EL (cell line): ENCODE measurements at regions not wholly inside any gene's neighbourhood (a gene's known extent, or its start where the extent isn't known, plus 50 kb on each side); places are given as distances from the start of the nearest gene placed in this dataset.

Experiments
- DNase-seq: peaks from one replicate; pipeline ENCODE4 v3.0.0-alpha.2; 2016

DNA sequence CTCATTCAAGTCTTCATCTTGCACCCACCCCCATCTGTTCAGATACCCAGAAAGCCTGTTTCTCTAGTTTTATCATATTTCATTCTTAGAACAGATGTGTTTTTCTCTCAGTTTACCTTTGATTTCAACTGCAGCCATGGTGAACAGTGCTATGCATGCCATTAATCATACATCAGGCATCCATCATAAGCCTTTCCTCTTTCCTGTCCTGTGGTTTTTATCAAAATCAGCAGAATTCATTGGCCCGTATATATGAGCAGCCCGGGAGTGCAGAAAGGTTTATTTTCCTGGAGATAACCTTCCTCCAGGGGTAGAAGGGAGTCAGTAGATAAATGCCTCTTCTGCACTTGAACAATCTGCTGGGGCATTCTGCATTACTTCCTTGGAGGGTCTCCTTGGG is 65.7 kb downstream of the IL21 start:
- DNase-seq, result no peak

DNA sequence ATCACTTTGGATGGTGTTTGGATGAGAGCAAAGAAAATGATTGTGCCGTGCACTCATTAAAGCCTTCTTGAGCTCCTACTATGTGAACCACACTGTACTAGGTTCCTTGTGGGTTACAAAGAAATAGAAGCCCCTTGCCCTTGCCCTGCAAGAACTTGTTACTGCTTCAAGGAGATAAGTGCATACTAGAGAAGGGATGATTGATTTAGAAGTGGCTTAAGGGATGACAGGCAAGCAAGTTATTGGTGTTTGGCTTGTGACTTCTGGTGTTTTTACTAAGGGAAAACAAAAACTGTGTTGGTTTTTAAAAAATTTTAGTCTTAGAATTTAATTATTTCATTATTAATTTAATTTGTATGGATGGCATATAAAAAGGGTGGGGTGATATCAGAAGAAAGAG is 67.4 kb downstream of the IL21 start:
- DNase-seq, result no peak

DNA sequence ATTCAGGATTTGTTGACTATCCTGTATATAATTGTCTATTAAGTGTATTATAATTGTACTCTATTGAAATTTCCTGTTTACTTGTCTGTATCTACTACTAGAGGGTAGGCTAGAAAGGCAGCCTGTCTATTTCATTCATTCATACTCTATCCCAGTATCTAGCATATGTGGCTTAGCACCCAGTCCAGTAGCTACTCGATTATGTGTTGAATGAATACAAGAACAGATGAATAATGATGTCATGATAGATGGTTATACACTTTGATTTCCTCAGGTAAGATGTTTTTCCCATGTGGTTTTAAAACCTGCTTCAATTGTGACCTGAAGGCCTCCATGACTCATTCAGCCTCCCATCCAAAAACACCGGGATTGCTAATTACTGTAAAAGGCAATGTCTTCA is 68.0 kb downstream of the IL21 start:
- no peak for DNase-seq

DNA sequence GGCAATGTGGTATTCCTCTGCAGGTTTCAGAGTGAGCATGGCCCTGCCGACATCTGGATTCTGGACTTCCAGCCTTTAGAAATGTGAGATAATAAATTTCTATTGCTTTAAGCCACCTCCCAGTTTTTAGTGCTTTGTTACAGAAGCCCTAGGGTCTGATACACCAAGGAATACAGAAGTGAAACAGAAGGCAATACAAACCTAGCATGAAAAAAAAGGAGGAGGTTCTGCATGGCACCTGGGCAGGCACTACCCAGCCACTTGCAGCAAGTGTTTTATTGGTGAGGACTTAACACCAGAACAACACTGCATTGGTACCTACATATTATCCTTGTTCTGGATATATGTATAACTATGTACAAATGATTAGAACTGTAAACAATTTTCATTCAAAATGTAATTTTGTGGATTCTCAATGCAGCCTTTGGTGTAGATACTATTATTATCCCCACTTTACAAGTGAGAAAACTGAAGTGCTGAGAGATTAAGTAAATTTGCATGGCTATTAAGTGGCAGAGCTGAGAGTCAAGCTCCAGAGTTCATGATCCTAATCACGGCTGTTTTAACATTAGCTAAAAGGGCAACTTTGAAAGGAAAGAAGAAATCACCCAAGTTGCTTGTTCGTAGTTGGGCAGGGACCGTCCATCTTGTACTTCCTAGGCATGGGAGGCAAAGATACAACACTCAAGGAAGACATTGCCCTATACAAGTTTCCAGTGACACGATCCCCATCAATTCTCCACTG is 71.8 kb downstream of the IL21 start:
- DNase-seq, result no peak

DNA sequence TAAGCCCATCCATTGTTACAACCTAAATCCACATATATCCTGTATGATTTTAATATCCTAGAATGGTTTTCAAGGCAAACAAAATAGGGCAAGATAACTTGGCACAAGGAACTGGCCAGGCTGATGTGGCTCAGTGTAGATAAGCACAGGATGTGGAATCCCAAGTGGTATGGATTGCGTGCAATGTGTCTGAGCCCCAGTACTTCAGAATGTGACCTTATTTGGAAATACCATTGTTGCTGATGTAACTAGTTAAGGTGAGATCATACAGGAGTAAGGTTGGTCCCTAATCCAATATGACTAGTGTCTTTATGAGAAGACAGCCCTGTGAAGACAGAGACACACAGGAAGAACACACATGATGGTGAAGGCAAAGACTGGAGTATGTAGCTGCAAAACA is 72.4 kb downstream of the IL21 start:
- DNase-seq, result no peak

DNA sequence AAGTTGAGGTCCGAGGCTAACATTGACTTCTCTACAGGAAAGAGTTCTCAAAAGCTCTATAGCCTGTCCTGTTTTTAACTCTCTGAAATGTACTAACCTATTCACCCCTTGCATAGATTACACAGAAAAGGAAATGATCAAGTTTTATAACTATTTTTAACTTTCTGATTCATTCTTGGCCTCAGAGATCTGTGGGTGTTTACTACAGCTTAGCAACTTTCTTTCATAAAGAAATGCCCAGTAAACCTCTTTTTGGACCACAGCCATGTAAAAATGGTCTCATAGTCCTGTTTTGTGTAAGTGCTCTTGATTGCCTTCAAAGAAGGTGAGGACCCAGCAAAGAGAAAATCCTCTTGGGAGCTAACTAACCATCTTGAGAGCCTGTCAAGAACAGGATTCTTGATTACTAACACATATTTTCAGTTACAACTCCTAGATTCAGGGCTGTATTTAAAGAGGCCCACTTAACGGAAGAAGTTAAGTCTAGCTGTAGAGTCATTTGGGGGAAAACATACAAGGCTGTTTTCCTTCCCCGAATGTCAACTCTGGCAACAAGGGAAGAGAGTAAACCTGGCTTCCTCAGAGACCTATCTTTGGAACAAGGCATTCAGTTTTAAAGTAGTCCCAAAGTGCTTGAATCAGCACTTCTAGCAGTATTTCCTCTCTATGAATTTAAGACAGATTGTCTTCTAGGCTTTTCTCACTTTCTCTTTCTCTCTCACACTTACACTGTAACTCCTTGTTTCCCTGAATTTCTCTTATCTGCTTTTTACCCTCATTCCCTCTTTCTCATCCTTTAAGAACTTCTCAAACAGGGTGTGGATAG is 78.2 kb downstream of the IL21 start:
- peak; percentile 19 for DNase-seq

DNA sequence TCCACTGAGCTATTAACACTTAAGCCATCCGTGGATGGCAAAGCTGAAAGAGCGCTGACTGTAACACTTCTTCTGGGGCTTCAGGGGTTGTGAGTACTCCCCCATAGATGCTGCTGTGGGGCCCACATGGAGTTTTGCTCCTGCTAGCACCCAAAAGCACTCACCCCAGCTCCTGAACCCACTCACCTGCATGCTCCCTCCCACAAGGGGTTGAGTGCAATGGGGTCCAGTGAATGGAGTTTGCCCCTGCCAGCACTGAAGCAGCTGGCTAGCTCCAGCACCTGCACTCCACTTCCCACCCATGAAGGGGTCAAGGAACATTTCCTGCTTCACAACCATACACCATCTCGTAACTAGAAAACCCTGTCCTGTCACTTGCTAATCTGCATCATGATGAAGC is 78.9 kb downstream of the IL21 start:
- no peak for DNase-seq

DNA sequence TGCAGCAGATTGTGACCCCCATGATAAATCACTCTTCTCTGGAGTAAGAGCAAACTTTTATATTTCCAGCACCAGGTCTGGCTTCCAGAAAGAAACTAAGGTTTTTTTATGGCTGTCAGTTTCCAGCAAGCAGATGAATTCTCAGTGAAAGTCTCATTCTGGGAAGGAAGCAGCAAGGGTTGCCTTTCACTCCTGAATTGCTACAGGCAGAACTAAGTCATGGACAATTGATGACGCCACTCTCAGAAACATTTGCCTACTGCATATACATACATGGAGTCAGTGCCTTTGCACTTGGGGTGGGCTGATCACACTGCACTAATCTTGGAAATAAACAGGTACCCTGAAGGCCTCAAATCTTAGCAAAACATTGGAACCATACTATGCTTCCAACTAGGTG is 80.0 kb downstream of the IL21 start:
- no peak for DNase-seq

DNA sequence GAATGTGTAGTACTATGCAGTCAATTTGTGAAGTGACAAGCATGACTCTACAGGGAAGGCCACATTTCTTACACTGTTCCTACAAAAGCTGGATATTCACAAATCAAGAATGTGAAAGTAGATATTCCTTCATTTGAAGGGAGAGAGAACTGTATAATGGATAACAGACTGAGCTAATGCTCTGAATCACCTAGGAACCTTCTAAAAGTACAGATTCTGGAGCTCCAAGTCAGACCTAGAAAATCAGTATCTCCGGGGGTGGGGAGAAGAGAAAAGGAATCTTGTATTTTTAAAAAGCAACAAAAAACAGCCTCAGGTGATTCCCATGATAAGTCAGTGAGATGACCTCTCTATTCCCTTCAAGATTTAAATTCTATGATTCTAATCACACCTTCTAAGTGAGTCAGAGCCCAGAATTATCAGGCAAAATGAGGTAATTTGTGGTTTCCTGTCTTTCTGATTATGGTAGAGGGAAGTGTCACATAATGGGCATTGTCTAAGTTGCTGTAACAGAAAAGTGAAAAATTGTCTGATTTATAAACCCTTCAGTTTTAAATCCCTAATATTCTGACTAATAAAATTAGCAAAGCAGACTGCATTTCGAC is 80.9 kb downstream of the IL21 start:
- no peak for DNase-seq

DNA sequence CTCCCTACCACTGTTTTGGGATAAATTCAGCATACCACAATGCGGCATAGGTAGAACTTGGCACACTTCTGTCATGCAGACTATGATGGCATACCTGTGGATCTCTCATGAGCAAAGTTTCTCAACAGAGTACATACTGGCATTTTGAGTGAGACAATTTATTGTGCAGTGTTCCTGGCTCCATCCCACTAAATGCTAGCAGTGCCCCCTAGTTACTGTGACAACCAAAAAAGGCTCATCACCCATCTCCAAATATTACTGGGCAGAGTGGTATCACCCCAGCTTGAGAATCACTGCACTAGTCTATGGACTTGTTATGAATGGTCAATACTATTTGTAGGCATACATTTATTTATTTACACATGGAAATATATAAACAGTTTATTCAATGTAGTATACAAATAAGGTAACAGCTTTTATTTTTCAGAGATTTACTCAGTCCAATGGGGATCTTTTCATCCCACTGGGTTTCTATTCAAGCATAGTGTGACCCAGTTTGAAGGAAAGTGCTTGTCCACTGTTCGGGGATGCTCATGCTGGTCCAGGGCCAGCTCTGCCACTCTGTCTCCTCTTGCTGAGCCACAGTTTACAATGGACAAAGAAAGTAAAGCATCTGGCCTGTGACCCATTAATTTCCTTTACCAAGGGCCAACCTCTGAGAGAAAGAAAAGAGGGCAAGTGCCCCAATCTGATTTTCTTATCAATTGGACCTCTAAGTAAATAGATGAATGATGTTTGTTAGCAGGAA is 81.0 kb upstream of the IL2 start:
- no peak for DNase-seq

DNA sequence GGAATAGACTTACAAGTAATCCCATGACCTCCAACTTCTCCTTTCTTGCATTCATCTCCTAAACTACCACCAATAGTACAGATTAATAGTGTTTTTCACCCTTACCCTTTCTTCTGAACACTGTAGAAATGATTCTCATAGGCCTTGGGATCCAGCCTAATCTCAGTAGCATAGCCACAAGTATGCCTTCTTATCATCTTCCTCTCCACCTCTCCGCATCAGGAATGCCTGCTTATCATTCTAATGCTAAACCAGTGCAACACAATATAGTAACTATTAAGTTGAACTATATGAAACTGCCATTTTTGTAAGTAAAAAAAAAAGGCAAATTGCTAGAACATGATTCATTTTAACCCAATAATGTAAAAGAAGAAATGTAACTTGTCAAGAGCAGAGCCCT is 79.5 kb upstream of the IL2 start:
- DNase-seq, result no peak

DNA sequence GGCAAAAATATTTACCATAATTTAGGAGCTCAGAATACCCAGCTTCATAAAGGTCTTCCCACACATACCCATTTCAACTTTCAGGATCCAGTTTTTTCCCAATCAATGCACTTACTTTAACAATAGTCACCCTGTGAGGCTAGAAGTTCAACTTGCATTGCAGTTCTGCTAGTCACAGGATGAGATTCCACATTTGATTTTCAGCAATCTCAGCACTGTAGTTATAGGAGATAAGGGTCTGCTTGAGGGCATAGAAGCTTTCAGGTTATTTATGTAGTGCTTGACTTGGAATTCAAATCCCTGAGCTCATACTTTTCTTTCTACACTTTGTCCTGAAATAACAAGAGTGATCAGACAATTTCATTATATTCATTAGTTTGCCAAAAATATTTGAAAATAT is 78.3 kb upstream of the IL2 start:
- DNase-seq, result no peak

DNA sequence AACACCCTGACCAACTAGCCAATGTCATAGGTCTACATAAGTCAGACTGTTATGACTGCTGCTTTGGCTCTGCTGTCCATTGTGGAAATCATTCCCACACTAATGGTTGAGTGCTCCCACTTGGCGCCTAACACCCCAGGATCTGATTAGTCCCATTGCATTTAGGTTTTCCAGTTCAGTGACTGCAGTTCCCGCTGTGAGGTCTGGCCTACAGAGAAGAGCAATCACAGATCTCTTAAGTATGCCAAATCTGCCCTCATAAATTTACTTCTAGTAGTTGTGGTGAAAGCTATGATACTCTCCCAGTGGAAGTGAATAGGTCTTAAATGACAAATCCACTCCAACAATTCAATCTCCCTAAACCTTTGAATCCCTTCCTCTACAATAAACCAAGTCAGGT is 77.3 kb upstream of the IL2 start:
- no peak for DNase-seq

DNA sequence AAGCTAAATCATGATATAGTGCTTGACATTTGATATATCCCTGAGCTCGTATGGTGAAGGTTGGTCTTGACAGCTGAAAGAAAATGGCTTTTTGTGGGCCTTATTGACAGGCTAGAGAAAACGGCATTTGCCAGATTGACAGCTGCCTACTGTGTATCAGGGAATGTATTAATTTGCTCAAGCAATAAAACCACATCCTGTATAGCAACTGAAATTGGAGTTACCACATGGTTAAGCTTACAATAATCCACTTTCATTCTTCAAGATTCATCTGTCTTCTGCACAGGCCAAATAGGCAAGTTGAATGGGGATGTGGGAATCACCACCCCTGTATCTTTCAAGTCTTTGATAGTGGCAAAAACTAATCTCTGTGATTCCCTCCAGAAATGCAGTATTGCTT is 76.2 kb upstream of the IL2 start:
- no peak for DNase-seq

DNA sequence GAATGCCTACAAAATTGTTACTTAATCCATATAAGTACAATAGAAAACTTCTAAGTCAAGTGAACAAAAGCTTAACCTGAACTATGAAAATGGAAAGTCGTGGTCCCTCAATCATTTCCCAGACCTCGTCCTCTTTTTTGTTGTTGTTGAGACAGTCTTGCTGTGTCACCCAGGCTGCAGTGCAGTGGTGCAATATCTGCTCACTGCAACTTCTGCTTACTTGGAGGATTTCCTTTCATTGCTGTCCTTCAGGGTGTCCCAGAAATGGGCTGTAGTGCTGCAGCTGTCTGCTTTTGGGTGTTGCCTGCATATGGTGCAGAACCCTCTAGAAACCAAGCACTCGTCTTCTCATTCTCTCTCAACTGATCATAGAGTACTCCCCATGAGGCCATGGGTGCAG is 75.0 kb upstream of the IL2 start:
- DNase-seq, result no peak

DNA sequence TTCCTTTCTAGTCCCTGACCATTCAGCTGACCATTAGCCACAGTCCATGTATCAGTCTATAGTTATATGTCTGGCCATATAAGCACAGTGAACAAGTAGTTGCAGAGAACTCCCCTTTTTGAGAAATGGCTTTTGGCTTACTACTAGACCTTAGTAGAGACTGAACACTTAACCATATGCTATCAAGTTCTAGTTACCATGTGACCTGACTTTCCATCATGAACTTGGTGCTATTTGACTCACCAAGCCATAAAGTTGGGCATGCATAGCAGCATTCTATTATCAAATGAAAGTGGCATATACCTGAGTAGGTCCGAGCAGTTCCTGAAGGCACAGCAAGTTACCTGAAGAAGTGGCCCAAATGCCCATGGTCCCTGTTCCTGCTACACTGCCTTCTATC is 74.5 kb upstream of the IL2 start:
- DNase-seq, result no peak

DNA sequence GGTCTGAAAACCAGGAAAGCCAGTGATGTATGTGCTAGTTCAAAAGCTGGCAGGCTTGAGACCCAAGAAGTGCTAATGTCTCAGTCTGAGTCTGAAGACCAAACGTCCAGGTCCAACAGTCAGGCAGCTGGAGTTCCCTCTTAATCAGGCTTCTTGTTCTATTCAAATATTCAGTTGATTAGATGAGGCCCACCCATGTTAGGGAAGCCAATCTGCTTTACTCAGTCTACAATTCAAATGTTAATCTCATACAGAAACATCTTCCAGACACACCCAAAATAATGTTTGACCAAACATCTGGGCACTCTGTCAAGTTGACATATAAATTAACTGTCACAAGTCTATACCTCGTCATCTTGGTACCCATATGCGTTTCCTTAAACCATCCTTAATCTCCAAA is 72.4 kb upstream of the IL2 start:
- no peak for DNase-seq

DNA sequence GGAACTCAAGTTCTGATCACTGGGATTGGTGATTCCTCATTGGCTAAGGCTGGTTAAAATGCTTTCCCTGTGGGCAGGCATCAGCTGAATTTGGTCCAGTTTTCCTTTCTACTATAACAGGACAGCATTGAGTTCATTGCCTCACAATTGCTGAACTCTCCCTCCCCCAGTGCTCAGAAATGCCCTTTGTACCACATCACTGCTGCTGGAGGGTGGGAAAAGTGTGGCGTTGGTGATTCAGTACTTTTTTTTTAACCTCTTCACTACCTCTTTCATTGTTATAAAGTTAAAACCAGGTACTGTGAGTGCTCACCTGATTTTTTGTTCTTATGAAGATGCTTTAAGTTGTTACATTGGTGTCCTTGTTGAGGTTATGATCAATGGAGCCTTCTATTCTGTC is 69.3 kb upstream of the IL2 start:
- DNase-seq, result no peak

DNA sequence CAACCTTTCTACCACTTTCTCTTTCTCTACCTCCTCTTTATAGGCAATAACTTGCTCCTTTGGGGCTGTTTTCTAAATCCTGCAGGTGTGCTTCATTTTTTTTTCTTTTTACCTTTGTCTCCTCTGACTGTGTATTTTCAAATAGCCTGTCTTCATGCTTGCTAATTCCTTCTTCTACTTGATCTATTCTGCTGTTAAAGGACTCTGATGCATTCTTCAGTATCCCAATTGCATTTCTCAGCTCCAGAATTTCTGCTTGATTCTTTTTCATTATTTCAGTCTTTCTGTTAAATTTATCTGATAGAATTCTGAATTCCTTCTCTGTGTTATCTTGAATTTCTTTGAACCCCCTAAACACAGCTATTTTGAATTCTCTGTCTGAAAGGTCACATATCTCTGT is 67.7 kb upstream of the IL2 start:
- DNase-seq, result no peak

DNA sequence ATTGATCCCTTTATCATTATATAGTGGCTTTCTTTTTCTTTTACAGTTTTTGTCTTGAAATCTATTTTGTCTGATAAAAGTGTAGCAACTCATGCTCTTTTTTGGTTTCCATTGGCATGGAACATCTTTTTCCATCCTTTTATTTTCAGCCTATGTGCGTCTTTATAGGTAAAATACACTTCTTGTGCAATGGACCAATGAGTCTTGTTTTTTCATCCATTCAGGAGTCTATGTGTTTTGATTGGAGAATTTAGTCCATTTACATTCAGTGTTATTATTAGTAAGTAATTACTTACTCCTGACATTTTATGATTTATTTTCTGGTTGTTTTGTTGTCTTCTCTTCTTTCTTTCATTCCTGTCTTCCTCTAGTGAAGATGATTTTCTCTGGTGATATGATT is 66.4 kb upstream of the IL2 start:
- DNase-seq, result no peak

DNA sequence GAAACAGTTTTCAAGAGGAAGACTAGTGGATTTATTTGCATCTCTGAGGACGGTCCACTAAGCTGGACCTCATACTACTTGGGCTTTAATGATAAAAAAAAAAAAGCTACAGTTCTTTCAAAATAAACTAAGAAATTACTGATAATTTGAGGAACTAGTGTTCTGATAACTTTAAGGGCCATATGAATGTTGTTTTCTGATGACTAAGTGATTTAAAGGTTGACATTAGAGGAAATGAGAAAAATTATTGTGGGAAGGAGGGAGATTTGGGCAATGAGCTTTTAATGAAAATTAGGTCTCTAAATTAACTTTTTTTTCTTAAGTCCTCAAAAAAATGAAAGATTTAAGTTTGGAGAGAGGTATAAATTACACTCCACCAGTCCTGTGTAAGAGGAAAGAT is 60.8 kb upstream of the IL2 start:
- no peak for DNase-seq

DNA sequence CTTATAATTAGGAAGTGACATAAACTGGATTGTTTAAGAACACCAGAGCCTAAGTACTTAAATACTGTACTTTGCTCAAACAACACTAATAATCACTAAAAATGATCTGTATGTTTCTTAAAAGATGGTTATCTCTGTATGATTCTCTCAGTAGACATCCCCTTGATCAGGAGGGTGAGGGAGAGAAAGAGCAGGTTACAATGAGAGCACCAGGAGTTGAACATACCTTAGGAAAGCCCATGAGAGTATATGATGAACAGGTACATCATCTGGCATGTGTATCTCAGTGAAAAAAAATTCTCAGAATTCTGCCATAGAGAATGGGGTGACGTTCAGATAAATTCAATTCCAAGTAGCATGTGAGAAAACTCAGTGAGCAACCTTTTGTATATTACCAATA is 59.9 kb upstream of the IL2 start:
- DNase-seq, result no peak

DNA sequence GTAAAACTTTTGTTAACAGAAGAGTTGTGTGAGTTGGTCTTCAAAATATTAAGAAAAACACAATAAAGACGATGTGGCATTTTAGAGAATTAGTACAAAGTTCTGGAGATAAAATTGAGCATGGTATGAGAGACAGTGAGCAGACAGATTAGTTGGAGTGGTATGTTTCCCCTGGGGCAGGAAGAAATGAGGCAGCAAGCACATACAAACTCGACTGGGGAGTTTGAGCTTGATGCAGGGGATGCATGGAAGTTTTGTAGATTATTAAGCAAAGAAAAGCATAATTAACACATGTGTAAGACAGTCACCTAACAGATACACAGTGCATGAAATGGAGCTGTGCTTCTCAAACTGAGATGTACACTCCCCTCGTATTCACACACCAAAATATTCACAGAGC is 58.1 kb upstream of the IL2 start:
- DNase-seq, result no peak

DNA sequence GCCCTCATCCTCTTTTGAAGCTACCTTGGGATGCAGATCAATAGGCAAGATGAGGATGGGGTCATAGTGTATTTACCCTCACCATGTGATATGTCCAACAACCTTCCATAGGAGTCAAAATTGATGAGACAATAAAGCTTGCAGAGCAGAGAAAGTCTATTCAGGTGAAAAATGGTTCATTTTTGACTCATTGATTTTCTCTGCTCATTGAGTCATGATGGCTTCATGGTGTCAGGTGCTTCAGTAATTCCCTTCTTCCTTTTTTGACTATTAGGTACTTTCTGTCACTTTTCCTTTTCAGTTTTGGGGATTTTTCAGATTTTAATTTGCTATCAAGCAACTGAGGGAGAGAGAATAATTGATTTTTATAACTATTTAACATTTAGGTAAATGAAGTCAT is 55.9 kb upstream of the IL2 start:
- no peak for DNase-seq
